ENCODE measurements at regions not wholly inside any gene's neighbourhood (a gene's known extent, or its start where the extent isn't known, plus 50 kb on each side); places are given as distances from the start of the nearest gene placed in this dataset.

- TF ChIP-seq CTCF (IDR thresholded peaks at IDR 0.05; ENCODE audit: poor library complexity, severe bottlenecking) (no peak), EP300 (conservative IDR thresholded peaks at IDR 0.05; ENCODE audit: poor library complexity, severe bottlenecking) (no peak)
Measured at GRCh38 chr2:16123856-16124780, 183.8 kb downstream of the MYCN start.
